ENCODE measurements at regions not wholly inside any gene's neighbourhood (a gene's known extent, or its start where the extent isn't known, plus 50 kb on each side); places are given as distances from the start of the nearest gene placed in this dataset.

GRCh38 chr9:107177857-107178256, 105.2 kb upstream of the RAD23B start:
- no peak overlapping the region for H3K27ac ChIP-seq
- H3K4me3 ChIP-seq: no peak overlapping the region
- DNase-seq (ENCODE audit: low spot score): no peak
- TF ChIP-seq CTCF (IDR thresholded peaks at IDR 0.05): no peak

- no peak for TF ChIP-seq CTCF (IDR thresholded peaks at IDR 0.05)
- Histone ChIP-seq H3K4me3 (no peak overlapping the region), H3K27ac (no peak overlapping the region)
- DNase-seq (ENCODE audit: low spot score): no peak
These were observed 104.8 kb upstream of the RAD23B start for GRCh38 chr9:107178293-107178692.

GRCh38 chr9:107180206-107180605, 102.9 kb upstream of the RAD23B start:
- Histone ChIP-seq H3K4me3 (no peak overlapping the region), H3K27ac (no peak overlapping the region)
- TF ChIP-seq CTCF (IDR thresholded peaks at IDR 0.05): no peak
- no peak for DNase-seq (ENCODE audit: low spot score)

GRCh38 chr9:107183176-107183575, 99.9 kb upstream of the RAD23B start:
- Histone ChIP-seq H3K4me3 (no peak overlapping the region), H3K27ac (no peak overlapping the region)
- no peak for DNase-seq (ENCODE audit: low spot score)
- TF ChIP-seq CTCF (IDR thresholded peaks at IDR 0.05): no peak

- no peak overlapping the region for H3K4me3 ChIP-seq
- DNase-seq (ENCODE audit: low spot score): no peak
- no peak for TF ChIP-seq CTCF (IDR thresholded peaks at IDR 0.05)
- H3K27ac ChIP-seq: no peak overlapping the region
These were observed 94.7 kb upstream of the RAD23B start for GRCh38 chr9:107188376-107188775.

GRCh38 chr9:107190061-107190935, 92.8 kb upstream of the RAD23B start:
- Histone ChIP-seq H3K27ac (no peak overlapping the region), H3K4me3 (no peak overlapping the region)
- no peak for DNase-seq (ENCODE audit: low spot score)
- no peak for TF ChIP-seq CTCF (IDR thresholded peaks at IDR 0.05)

GRCh38 chr9:107190936-107191290, 92.2 kb upstream of the RAD23B start:
- H3K27ac ChIP-seq: no peak overlapping the region

More at GRCh38 chr9:107190936-107191290, 92.2 kb upstream of the RAD23B start:
- no peak for TF ChIP-seq CTCF (IDR thresholded peaks at IDR 0.05)
- H3K4me3 ChIP-seq: no peak overlapping the region
- no peak for DNase-seq (ENCODE audit: low spot score)

All from coronary artery (tissue), 2 donors.